Stomach (tissue), 4 donors: ENCODE measurements at regions not wholly inside any gene's neighbourhood (a gene's known extent, or its start where the extent isn't known, plus 50 kb on each side); places are given as distances from the start of the nearest gene placed in this dataset.

Experiments
- CTCF ChIP-seq, 7 experiments: fragments of 450-650 bp in 4 of 7; fragments of 200-600 bp in 3 of 7; sonication (generic) in 3 of 7; IDR thresholded peaks; one replicate each; pipeline ENCODE4 v1.5.1; 2016 to 2019; ENCODE audit warnings: antibody characterized with exemption in 7 of 7, control low read depth in 2 of 7, mild to moderate bottlenecking in 1 of 7
- EP300 ChIP-seq: sonication (generic); formaldehyde crosslinking; IDR thresholded peaks from one replicate; pipeline ENCODE4 v1.6.1; 2017; ENCODE audit warnings: antibody characterized with exemption

- TF ChIP-seq CTCF (IDR thresholded peaks at IDR 0.05), result no peak
- no peak for TF ChIP-seq EP300
Observed at GRCh38 chr17:69961501-69962145, 113.4 kb upstream of the KCNJ16 start.
